Keratinocyte (primary cell): ENCODE measurements at regions not wholly inside any gene's neighbourhood (a gene's known extent, or its start where the extent isn't known, plus 50 kb on each side); places are given as distances from the start of the nearest gene placed in this dataset.

Experiments
- DNase-seq: peaks from one replicate; pipeline ENCODE4 v3.0.0-alpha.2; 2011; ENCODE audit warnings: low read depth, missing footprints, low spot score
- FAIRE-seq: peaks from 2 replicates; lab custom pipeline; 2011; peaks lifted over from hg19 to GRCh38; lab: Jason Lieb, UNC
- H2AFZ ChIP-seq: 2 replicates; pipeline ENCODE4 v1.6.0; 2012; ENCODE audit warnings: low read length, control low read depth, inconsistent platforms; ENCODE audit not compliant: control insufficient read depth
- H3K27ac ChIP-seq: 2 replicates; pipeline ENCODE4 v1.5.1; 2011; ENCODE audit warnings: low read length; ENCODE audit not compliant: control insufficient read depth, insufficient read depth
- H3K27me3 ChIP-seq: 3 replicates; pipeline ENCODE4 v1.6.0; 2011; ENCODE audit warnings: low read length; ENCODE audit not compliant: control insufficient read depth, insufficient read depth; ENCODE audit errors: extremely low read depth
- H3K36me3 ChIP-seq, 2 experiments: 2 replicates in 1 of 2; 3 replicates in 1 of 2; pipeline ENCODE4 v1.5.1; 2011; ENCODE audit warnings: low read length in 2 of 2, mild to moderate bottlenecking in 1 of 2; ENCODE audit not compliant: control insufficient read depth in 2 of 2, insufficient read depth in 2 of 2; ENCODE audit errors: extremely low read depth in 1 of 2
- H3K4me1 ChIP-seq: 3 replicates; pipeline ENCODE4 v1.5.1; 2011; ENCODE audit warnings: low read length; ENCODE audit not compliant: control insufficient read depth, insufficient read depth; ENCODE audit errors: extremely low read depth
- H3K4me2 ChIP-seq: 3 replicates; pipeline ENCODE4 v1.6.0; 2011; ENCODE audit warnings: low read depth, low read length; ENCODE audit not compliant: control insufficient read depth, insufficient read depth; ENCODE audit errors: extremely low read depth
- H3K4me3 ChIP-seq, 3 experiments: fragments of 200-600 bp in 1 of 3; sonication (generic) in 1 of 3; 2 replicates in 2 of 3; 3 replicates in 1 of 3; pipeline ENCODE4 v1.5.1; 2011 to 2016; ENCODE audit warnings: low read length in 3 of 3, mild to moderate bottlenecking in 3 of 3, control low read depth in 2 of 3, inconsistent platforms in 1 of 3, low read depth in 1 of 3, mixed read lengths in 1 of 3, mixed run types in 1 of 3, moderate library complexity in 1 of 3; ENCODE audit not compliant: control insufficient read depth in 2 of 3, insufficient read depth in 2 of 3; ENCODE audit errors: extremely low read depth in 1 of 3
- H3K79me2 ChIP-seq: 2 replicates; pipeline ENCODE4 v1.6.0; 2012; ENCODE audit warnings: low read length; ENCODE audit not compliant: control insufficient read depth, insufficient read depth
- H3K9ac ChIP-seq: 3 replicates; pipeline ENCODE4 v1.6.0; 2011; ENCODE audit warnings: low read length; ENCODE audit not compliant: control insufficient read depth, insufficient read depth; ENCODE audit errors: extremely low read depth
- H3K9me1 ChIP-seq: 3 replicates; pipeline ENCODE4 v1.6.0; 2011; ENCODE audit warnings: low read length; ENCODE audit not compliant: control insufficient read depth, insufficient read depth; ENCODE audit errors: extremely low read depth
- H3K9me3 ChIP-seq: 2 replicates; pipeline ENCODE4 v1.5.1; 2012; ENCODE audit warnings: low read depth, low read length; ENCODE audit not compliant: control insufficient read depth
- H4K20me1 ChIP-seq: 3 replicates; pipeline ENCODE4 v1.6.0; 2011; ENCODE audit warnings: low read length; ENCODE audit not compliant: control insufficient read depth, insufficient read depth; ENCODE audit errors: extremely low read depth
- EZH2 ChIP-seq: IDR thresholded peaks from one replicate; pipeline ENCODE4 v1.6.1; 2012; ENCODE audit warnings: inconsistent platforms, mild to moderate bottlenecking, low read length, moderate library complexity
- dilution Hi-C: fragments of 300-500 bp; cut with MboI; formaldehyde crosslinking; loops from one replicate; pipeline ENCODE4 v1.7.0; 2020; ENCODE audit warnings: low sequenced_read_pairs; ENCODE audit not compliant: extremely low pct_ligation_motif_present
- TF ChIP-seq, protein P1 (sequence below), 3 experiments: IDR thresholded peaks in 1 of 3; conservative IDR thresholded peaks in 1 of 3; optimal IDR thresholded peaks in 1 of 3; 2 replicates in 2 of 3; 3 replicates in 1 of 3; pipeline versions ENCODE3 to v1.5.1; 2011; ENCODE audit warnings: low read length in 3 of 3, mild to moderate bottlenecking in 3 of 3, moderate library complexity in 2 of 3, control low read depth in 1 of 3, inconsistent platforms in 1 of 3; ENCODE audit not compliant: insufficient read depth in 2 of 3; ENCODE audit errors: extremely low read depth in 1 of 3

DNA sequence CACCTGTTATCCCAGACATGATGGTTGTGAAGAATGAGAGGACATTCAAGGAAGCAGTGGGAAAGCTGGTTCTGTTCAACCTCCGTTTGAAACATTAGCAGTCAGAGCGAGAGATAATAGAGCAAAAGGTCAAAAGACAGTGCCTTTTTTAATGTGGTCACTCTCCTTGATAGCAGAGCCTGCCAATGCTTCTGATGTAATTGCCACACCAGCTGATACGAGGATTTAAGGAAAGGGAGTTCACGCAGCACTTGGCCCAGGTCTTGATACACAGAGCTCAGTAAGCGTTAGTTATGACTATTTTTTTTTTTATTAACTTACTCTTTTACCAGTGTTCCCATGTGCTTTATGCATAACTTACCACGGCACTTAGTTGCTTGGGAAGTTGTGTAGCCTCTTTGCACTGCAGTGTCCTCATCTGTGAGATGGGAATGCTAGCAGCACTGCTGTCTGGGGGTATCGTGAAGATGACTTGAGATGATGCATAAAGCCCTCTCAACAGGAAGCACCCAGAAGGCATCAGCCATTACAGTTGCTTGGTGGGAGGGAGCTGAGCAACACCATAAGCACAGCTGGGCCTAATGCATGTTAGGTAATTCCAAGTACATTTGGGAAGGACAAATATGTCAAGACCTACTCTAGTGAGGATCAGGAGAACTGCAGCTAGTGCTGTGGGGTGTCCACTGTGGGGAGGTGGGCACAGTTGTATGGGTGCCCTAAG lies 123.3 kb upstream of the RASGRP1 start:
- no peak overlapping the region for H3K4me3 ChIP-seq
- TF ChIP-seq EZH2 = no peak
- TF ChIP-seq, protein P1, sequence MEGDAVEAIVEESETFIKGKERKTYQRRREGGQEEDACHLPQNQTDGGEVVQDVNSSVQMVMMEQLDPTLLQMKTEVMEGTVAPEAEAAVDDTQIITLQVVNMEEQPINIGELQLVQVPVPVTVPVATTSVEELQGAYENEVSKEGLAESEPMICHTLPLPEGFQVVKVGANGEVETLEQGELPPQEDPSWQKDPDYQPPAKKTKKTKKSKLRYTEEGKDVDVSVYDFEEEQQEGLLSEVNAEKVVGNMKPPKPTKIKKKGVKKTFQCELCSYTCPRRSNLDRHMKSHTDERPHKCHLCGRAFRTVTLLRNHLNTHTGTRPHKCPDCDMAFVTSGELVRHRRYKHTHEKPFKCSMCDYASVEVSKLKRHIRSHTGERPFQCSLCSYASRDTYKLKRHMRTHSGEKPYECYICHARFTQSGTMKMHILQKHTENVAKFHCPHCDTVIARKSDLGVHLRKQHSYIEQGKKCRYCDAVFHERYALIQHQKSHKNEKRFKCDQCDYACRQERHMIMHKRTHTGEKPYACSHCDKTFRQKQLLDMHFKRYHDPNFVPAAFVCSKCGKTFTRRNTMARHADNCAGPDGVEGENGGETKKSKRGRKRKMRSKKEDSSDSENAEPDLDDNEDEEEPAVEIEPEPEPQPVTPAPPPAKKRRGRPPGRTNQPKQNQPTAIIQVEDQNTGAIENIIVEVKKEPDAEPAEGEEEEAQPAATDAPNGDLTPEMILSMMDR (optimal IDR thresholded peaks at IDR 0.05 in 1 of 3, IDR thresholded peaks at IDR 0.05 in 1 of 3, conservative IDR thresholded peaks at IDR 0.05 in 1 of 3; ENCODE audit: extremely low read depth in 1 of 3, insufficient read depth in 2 of 3, low read length in 3 of 3) = no peak
- FAIRE-seq = no peak
- H3K4me1 ChIP-seq = peaks cover 8% of the 10 kb centered on the region
- H3K9me1 ChIP-seq = no peaks in the 10 kb centered on the region
- no peaks in the 10 kb centered on the region for H3K36me3 ChIP-seq
- no peaks in the 10 kb centered on the region for H3K9me3 ChIP-seq
- dilution Hi-C loops = loop anchor here (25.0 kb wide), 1 partner anchor 176 kb away; no protein-coding TSS in a partner anchor
- H4K20me1 ChIP-seq = no peaks in the 10 kb centered on the region
- no peaks in the 10 kb centered on the region for H3K79me2 ChIP-seq
- H3K27ac ChIP-seq = no peak overlapping the region
- no peak for DNase-seq
- no peak overlapping the region for H3K9ac ChIP-seq
- H3K27me3 ChIP-seq = no peaks in the 10 kb centered on the region
- no peak overlapping the region for H2AFZ ChIP-seq
- H3K4me2 ChIP-seq = no peak overlapping the region

DNA sequence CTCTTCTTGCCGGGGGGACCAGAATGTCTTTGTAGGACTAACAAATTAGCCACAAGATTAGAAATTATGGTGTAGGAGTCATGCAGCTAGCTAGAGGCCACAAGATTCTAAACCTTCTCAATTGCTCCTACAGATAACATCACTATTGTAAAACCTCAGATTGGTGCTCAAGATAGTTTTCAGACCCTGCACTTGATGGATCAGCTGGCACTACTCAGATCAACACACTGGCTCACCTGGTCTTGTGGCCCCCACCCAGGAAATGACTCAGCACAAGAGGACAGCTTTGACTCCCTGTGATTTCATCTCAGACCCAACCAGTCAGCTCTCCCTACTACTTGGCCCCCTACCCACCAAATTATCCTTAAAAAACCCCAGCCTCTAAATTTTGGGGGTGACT lies 124.1 kb upstream of the RASGRP1 start:
- no peak for DNase-seq
- no peak overlapping the region for H3K4me3 ChIP-seq
- no peaks in the 10 kb centered on the region for H4K20me1 ChIP-seq
- dilution Hi-C loops = loop anchor here (25.0 kb wide), 1 partner anchor 176 kb away; no protein-coding TSS in a partner anchor
- H3K79me2 ChIP-seq = no peaks in the 10 kb centered on the region
- H3K9ac ChIP-seq = no peak overlapping the region
- H3K4me1 ChIP-seq = peaks cover 8% of the 10 kb centered on the region
- no peaks in the 10 kb centered on the region for H3K9me3 ChIP-seq
- H3K4me2 ChIP-seq = no peak overlapping the region
- TF ChIP-seq EZH2 = no peak
- TF ChIP-seq, protein P1 (optimal IDR thresholded peaks at IDR 0.05 in 1 of 3, IDR thresholded peaks at IDR 0.05 in 1 of 3, conservative IDR thresholded peaks at IDR 0.05 in 1 of 3; ENCODE audit: extremely low read depth in 1 of 3, insufficient read depth in 2 of 3, low read length in 3 of 3) = no peak
- H2AFZ ChIP-seq = no peak overlapping the region
- no peaks in the 10 kb centered on the region for H3K36me3 ChIP-seq
- no peaks in the 10 kb centered on the region for H3K27me3 ChIP-seq
- H3K27ac ChIP-seq = no peak overlapping the region
- no peaks in the 10 kb centered on the region for H3K9me1 ChIP-seq
- FAIRE-seq = no peak
